ENCODE measurements at regions not wholly inside any gene's neighbourhood (a gene's known extent, or its start where the extent isn't known, plus 50 kb on each side); places are given as distances from the start of the nearest gene placed in this dataset.

DNA sequence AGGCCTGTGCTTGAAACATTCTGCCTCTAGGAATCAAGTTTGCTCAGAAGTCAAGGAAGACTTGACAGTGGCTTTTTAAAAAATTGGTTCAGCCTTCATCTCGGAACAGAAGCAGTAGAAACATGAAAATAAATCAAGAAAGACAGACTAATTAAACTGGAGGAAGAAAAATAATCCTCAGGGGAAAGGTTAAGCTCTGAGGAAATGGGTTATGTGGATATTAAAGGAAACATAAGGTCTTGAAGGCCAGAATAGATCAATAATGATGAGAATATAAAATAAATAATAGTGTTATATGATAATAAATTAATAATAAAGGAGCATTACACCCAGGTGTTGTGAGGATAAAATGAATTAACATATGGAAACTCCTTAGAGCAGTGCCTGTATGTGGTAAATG, 121.7 kb downstream of the GPR63 start:
- TF ChIP-seq, protein P1, sequence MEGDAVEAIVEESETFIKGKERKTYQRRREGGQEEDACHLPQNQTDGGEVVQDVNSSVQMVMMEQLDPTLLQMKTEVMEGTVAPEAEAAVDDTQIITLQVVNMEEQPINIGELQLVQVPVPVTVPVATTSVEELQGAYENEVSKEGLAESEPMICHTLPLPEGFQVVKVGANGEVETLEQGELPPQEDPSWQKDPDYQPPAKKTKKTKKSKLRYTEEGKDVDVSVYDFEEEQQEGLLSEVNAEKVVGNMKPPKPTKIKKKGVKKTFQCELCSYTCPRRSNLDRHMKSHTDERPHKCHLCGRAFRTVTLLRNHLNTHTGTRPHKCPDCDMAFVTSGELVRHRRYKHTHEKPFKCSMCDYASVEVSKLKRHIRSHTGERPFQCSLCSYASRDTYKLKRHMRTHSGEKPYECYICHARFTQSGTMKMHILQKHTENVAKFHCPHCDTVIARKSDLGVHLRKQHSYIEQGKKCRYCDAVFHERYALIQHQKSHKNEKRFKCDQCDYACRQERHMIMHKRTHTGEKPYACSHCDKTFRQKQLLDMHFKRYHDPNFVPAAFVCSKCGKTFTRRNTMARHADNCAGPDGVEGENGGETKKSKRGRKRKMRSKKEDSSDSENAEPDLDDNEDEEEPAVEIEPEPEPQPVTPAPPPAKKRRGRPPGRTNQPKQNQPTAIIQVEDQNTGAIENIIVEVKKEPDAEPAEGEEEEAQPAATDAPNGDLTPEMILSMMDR (IDR thresholded peaks at IDR 0.05; ENCODE audit: control extremely low read depth in 1 of 3, insufficient read depth in 1 of 3, low read depth in 1 of 3, low read length in 3 of 3), result no peak
- TF ChIP-seq POLR2A (IDR thresholded peaks at IDR 0.05; ENCODE audit: control extremely low read depth in 1 of 2, low read depth in 2 of 2, low read length in 2 of 2), result no peak
- TF ChIP-seq, protein P2, sequence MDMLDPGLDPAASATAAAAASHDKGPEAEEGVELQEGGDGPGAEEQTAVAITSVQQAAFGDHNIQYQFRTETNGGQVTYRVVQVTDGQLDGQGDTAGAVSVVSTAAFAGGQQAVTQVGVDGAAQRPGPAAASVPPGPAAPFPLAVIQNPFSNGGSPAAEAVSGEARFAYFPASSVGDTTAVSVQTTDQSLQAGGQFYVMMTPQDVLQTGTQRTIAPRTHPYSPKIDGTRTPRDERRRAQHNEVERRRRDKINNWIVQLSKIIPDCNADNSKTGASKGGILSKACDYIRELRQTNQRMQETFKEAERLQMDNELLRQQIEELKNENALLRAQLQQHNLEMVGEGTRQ (IDR thresholded peaks at IDR 0.05; ENCODE audit: low read length), result no peak
